CD14-positive monocyte (primary cell): ENCODE measurements at regions not wholly inside any gene's neighbourhood (a gene's known extent, or its start where the extent isn't known, plus 50 kb on each side); places are given as distances from the start of the nearest gene placed in this dataset.

Experiments
- DNase-seq, 3 donors: peaks; one replicate each; pipeline ENCODE4 v3.0.0-alpha.2; 2011 to 2022
- H2AFZ ChIP-seq: 2 replicates; pipeline ENCODE4 v1.6.0; 2012; ENCODE audit warnings: mild to moderate bottlenecking, low read depth, low read length, inconsistent platforms; ENCODE audit not compliant: insufficient read depth, poor library complexity, severe bottlenecking
- H3K27ac ChIP-seq, 2 donors: 1 replicate in 1 of 2; 2 replicates in 1 of 2; pipeline ENCODE4 v1.5.1; 2012 to 2013; ENCODE audit warnings: low read length in 2 of 2, control low read depth in 1 of 2, inconsistent platforms in 1 of 2, low read depth in 1 of 2, mild to moderate bottlenecking in 1 of 2
- H3K27me3 ChIP-seq, 2 donors: one replicate each; pipeline versions ENCODE4 v1.6.0 to v1.6.1; 2011 to 2013; ENCODE audit warnings: low read length in 2 of 2; ENCODE audit not compliant: control insufficient read depth in 2 of 2, insufficient read depth in 2 of 2
- H3K36me3 ChIP-seq, 2 donors: replicated peaks in 1 of 2; 1 replicate in 1 of 2; 2 replicates in 1 of 2; pipeline versions ENCODE4 v1.5.1 to v1.6.1; 2012 to 2013; ENCODE audit warnings: low read length in 2 of 2, control low read depth in 1 of 2, inconsistent platforms in 1 of 2, mild to moderate bottlenecking in 1 of 2; ENCODE audit not compliant: insufficient read depth in 2 of 2, control insufficient read depth in 1 of 2
- H3K4me1 ChIP-seq, 2 donors: 1 replicate in 1 of 2; 2 replicates in 1 of 2; pipeline versions ENCODE4 v1.5.1 to v1.6.1; 2012 to 2013; ENCODE audit warnings: low read length in 2 of 2, control low read depth in 1 of 2, inconsistent platforms in 1 of 2, mild to moderate bottlenecking in 1 of 2, moderate library complexity in 1 of 2; ENCODE audit not compliant: insufficient read depth in 2 of 2, control insufficient read depth in 1 of 2
- H3K4me2 ChIP-seq: replicated peaks from 2 replicates; pipeline ENCODE3; 2012; ENCODE audit warnings: low read length, moderate library complexity, mild to moderate bottlenecking; ENCODE audit not compliant: poor library complexity, severe bottlenecking; ENCODE audit errors: extremely low read depth
- H3K4me3 ChIP-seq, 3 experiments: fragments of 200-600 bp in 1 of 3; sonication (generic) in 1 of 3; replicated peaks in 1 of 3; 1 replicate in 2 of 3; 2 replicates in 1 of 3; pipeline ENCODE4 v1.5.1; 2011 to 2013; ENCODE audit warnings: low read length in 3 of 3, mild to moderate bottlenecking in 3 of 3, control low read depth in 2 of 3, low read depth in 2 of 3, inconsistent platforms in 1 of 3, moderate library complexity in 1 of 3
- H3K79me2 ChIP-seq: 2 replicates; pipeline ENCODE4 v1.6.0; 2012; ENCODE audit warnings: mild to moderate bottlenecking, control low read depth, inconsistent platforms, low read length, moderate library complexity; ENCODE audit not compliant: insufficient read depth
- H3K9ac ChIP-seq: 2 replicates; pipeline ENCODE4 v1.6.0; 2017; ENCODE audit warnings: low read length, mild to moderate bottlenecking; ENCODE audit not compliant: insufficient read depth, poor library complexity, severe bottlenecking
- H3K9me3 ChIP-seq, 2 donors: replicated peaks in 1 of 2; 1 replicate in 1 of 2; 2 replicates in 1 of 2; pipeline versions ENCODE4 v1.5.1 to v1.6.1; 2012 to 2013; ENCODE audit warnings: low read length in 2 of 2, control low read depth in 1 of 2; ENCODE audit not compliant: control insufficient read depth in 1 of 2, insufficient read depth in 1 of 2
- H4K20me1 ChIP-seq: 2 replicates; pipeline ENCODE4 v1.6.0; 2012; ENCODE audit warnings: mild to moderate bottlenecking, low read length, control low read depth, moderate library complexity; ENCODE audit not compliant: insufficient read depth
- H3K27ac Mint-ChIP-seq, 7 donors: one replicate each; pipeline ENCODE4 v1.8.0; 2020; ENCODE audit warnings: mild to moderate bottlenecking in 7 of 7, mixed read lengths in 7 of 7, moderate library complexity in 6 of 7, inconsistent platforms in 2 of 7
- H3K27me3 Mint-ChIP-seq, 3 donors: one replicate each; pipeline ENCODE4 v1.8.0; 2021 to 2022; ENCODE audit warnings: low read depth in 3 of 3, mild to moderate bottlenecking in 3 of 3, mixed read lengths in 3 of 3, moderate library complexity in 3 of 3, inconsistent platforms in 1 of 3
- H3K36me3 Mint-ChIP-seq, 2 donors: one replicate each; pipeline ENCODE4 v1.8.0; 2020; ENCODE audit warnings: mixed read lengths in 2 of 2, inconsistent platforms in 1 of 2, mild to moderate bottlenecking in 1 of 2
- H3K4me1 Mint-ChIP-seq: one replicate; pipeline ENCODE4 v1.8.0; 2020; ENCODE audit warnings: mild to moderate bottlenecking, mixed read lengths
- H3K4me3 Mint-ChIP-seq, 2 donors: one replicate each; pipeline ENCODE4 v1.8.0; 2020; ENCODE audit warnings: mild to moderate bottlenecking in 2 of 2, mixed read lengths in 2 of 2, moderate library complexity in 1 of 2
- H3K9me3 Mint-ChIP-seq, 7 donors: one replicate each; pipeline ENCODE4 v1.8.0; 2020 to 2022; ENCODE audit warnings: mixed read lengths in 7 of 7, mild to moderate bottlenecking in 6 of 7, moderate library complexity in 6 of 7, inconsistent platforms in 2 of 7
- WGBS: methylation state at CpG from one replicate; pipeline ENCODE4 v1.1.5; 2013; ENCODE audit warnings: missing lambda C conversion rate; ENCODE audit not compliant: insufficient coverage; 5-methylcytosine and 5-hydroxymethylcytosine counted together
- intact Hi-C, 2 donors: fragments of 100-400 bp; cut with micrococcal nuclease; formaldehyde crosslinking; loops; one replicate each; pipeline versions ENCODE4 v1.15.0 to v1.15.1; 2023
- TF ChIP-seq, protein P1 (sequence below): fragments of 200-600 bp; IDR thresholded peaks from one replicate; pipeline ENCODE4 v1.8.0; 2022; ENCODE audit warnings: antibody characterized with exemption, mild to moderate bottlenecking

DNA sequence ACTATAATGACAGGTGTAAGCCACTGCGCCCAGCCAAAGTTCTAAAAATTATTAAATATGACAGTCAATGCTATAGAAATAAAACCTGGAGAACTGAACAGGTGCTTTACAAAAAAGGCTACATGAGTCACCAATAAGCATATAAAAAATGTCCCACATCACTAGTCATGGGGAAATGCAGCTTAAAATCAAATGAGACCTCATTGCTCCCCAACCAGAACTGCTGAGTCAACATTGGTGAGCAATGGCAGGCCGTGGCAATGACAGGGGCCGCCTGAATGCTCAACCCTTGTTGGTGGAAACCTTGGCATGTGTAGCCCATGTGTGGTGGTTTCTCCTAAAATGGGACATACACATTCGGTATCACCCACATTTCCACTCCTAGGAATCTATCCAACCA, 352.3 kb upstream of the KLF6 start:
- H3K27me3 ChIP-seq: no peaks in the 10 kb centered on the region
- intact Hi-C loops: loop anchor here in 1 of 2 donors (10.0 kb wide), 1 partner anchor 198 kb away; no protein-coding TSS in a partner anchor

DNA sequence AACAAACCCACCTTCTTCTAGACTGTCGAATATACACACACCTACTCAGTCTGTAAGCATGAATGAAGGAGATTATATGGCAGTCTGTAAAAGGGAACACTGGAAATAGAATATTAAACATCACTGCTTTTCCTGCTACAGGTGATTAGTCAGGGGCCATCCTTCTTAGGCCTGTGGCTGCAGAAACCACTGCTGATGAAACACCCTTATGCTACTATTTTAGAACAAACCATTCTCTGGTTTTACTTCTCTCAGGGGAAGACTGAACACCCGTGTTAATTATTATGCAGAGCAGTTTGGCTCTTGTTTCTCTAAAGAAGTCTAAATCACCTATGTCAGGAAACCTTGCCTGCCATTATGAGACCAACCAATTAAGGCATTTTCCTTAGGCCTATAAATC, 351.1 kb upstream of the KLF6 start:
- H3K27ac ChIP-seq: no peak overlapping the region
- no peak overlapping the region for H2AFZ ChIP-seq
- no peaks in the 10 kb centered on the region for H3K36me3 ChIP-seq
- H3K79me2 ChIP-seq: no peaks in the 10 kb centered on the region
- H3K4me3 Mint-ChIP-seq: no peak overlapping the region
- peaks cover 5 to 14% (median 12%) of the 10 kb centered on the region in 7 donors for H3K9me3 Mint-ChIP-seq
- H3K4me2 ChIP-seq: no peak overlapping the region
- H3K4me3 ChIP-seq: no peak overlapping the region
- H3K4me1 ChIP-seq: peaks cover 24 to 29% of the 10 kb centered on the region in 2 donors
- H3K36me3 Mint-ChIP-seq: peaks cover 0 to 2% of the 10 kb centered on the region in 2 donors
- intact Hi-C loops: loop anchor here in 1 of 2 donors (10.0 kb wide), 1 partner anchor 199 kb away; no protein-coding TSS in a partner anchor
- WGBS: no CpG with 5 or more reads among the region's 2 CpGs
- H3K4me1 Mint-ChIP-seq: peaks cover 18% of the 10 kb centered on the region
- no peaks in the 10 kb centered on the region for H3K27me3 ChIP-seq
- TF ChIP-seq, protein P1, sequence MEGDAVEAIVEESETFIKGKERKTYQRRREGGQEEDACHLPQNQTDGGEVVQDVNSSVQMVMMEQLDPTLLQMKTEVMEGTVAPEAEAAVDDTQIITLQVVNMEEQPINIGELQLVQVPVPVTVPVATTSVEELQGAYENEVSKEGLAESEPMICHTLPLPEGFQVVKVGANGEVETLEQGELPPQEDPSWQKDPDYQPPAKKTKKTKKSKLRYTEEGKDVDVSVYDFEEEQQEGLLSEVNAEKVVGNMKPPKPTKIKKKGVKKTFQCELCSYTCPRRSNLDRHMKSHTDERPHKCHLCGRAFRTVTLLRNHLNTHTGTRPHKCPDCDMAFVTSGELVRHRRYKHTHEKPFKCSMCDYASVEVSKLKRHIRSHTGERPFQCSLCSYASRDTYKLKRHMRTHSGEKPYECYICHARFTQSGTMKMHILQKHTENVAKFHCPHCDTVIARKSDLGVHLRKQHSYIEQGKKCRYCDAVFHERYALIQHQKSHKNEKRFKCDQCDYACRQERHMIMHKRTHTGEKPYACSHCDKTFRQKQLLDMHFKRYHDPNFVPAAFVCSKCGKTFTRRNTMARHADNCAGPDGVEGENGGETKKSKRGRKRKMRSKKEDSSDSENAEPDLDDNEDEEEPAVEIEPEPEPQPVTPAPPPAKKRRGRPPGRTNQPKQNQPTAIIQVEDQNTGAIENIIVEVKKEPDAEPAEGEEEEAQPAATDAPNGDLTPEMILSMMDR: no peak
- H4K20me1 ChIP-seq: no peaks in the 10 kb centered on the region
- H3K9ac ChIP-seq: no peak overlapping the region
- H3K27me3 Mint-ChIP-seq: peaks cover 0 to 2% (median 0%) of the 10 kb centered on the region in 3 donors
- no peak overlapping the region for H3K27ac Mint-ChIP-seq
- DNase-seq: no peak
- H3K9me3 ChIP-seq: peaks cover under 1 to 5% of the 10 kb centered on the region in 2 donors

More for the DNA sequence above, 352.3 kb upstream of the KLF6 start:
- Histone ChIP-seq H3K9ac (no peak overlapping the region), H3K9me3 (peaks cover 9 to 10% of the 10 kb centered on the region in 2 donors), H3K4me1 (peaks cover 15 to 18% of the 10 kb centered on the region in 2 donors), H3K79me2 (no peaks in the 10 kb centered on the region), H3K36me3 (no peaks in the 10 kb centered on the region), H4K20me1 (no peaks in the 10 kb centered on the region), H3K4me2 (no peak overlapping the region), H2AFZ (no peak overlapping the region), H3K4me3 (no peak overlapping the region), H3K27ac (no peak overlapping the region)
- Mint-ChIP-seq H3K27me3 (peaks cover 0 to 2% (median 2%) of the 10 kb centered on the region in 3 donors), H3K4me3 (no peak overlapping the region), H3K4me1 (peaks cover 18% of the 10 kb centered on the region), H3K27ac (no peak overlapping the region), H3K36me3 (peaks cover 0 to 2% of the 10 kb centered on the region in 2 donors), H3K9me3 (peaks cover 9 to 21% (median 19%) of the 10 kb centered on the region in 7 donors)
- TF ChIP-seq, protein P1: no peak
- no CpG with 5 or more reads among the region's 4 CpGs for WGBS
- no peak for DNase-seq
